KOPT-K1 (cell line): ENCODE measurements at regions not wholly inside any gene's neighbourhood (a gene's known extent, or its start where the extent isn't known, plus 50 kb on each side); places are given as distances from the start of the nearest gene placed in this dataset.

ENCODE experiments used
- H3K27ac ChIP-seq: fragments of 200-600 bp; sonication (generic); 2 replicates; pipeline ENCODE4 v1.5.1; 2016; ENCODE audit warnings: antibody characterized with exemption, mild to moderate bottlenecking, low read depth, low read length; ENCODE audit not compliant: poor library complexity, severe bottlenecking
- H3K36me3 ChIP-seq: fragments of 200-600 bp; sonication (generic); 2 replicates; pipeline ENCODE4 v1.5.1; 2017; ENCODE audit warnings: antibody characterized with exemption, mild to moderate bottlenecking, low read length, moderate library complexity; ENCODE audit not compliant: insufficient read depth
- H3K9me3 ChIP-seq: fragments of 200-600 bp; sonication (generic); 2 replicates; pipeline ENCODE4 v1.5.1; 2017; ENCODE audit warnings: antibody characterized with exemption, low read length, mild to moderate bottlenecking; ENCODE audit not compliant: insufficient read depth, poor library complexity, severe bottlenecking

DNA sequence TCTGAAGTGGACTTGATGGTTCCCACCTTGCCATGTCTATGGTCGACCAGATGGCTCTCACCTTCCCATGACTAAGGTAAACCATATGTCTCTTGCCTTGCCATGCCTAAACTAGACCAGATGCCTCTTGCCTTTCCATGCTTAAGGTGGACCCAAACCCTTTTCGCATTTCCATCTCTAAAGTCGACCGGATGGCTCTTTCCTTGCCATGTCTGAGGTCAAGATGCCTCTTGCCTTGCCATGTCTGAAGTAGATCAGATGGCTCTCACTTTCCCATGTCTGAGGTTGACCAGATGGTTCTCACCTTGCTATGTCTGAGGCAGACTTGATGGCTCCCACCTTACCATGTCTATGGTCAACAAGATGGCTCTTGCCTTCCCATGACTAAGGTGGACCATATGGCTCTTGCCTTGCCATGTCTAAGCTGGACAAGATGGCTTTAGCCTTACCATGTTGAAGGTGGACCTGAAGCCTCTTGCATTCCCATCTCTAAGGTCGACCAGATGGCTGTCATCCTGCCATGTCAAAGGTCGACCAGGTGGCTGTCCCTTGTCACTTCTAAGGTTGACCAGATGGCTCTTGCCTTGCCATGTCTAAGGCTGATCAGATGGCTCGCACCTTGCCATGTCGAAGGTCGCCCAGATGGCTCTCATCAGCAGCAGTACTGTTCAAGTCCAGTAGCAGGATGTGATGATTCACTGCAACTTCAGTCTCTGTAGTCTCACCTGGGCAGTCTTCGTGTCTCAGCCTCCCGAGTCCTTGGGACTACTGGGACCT lies 1439.4 kb downstream of the UQCRFS1 start:
- Histone ChIP-seq H3K9me3 (peaks cover 36% of the 10 kb centered on the region), H3K27ac (no peak overlapping the region), H3K36me3 (peaks cover 16% of the 10 kb centered on the region; the same call in 1 of the 2 replicates)

DNA sequence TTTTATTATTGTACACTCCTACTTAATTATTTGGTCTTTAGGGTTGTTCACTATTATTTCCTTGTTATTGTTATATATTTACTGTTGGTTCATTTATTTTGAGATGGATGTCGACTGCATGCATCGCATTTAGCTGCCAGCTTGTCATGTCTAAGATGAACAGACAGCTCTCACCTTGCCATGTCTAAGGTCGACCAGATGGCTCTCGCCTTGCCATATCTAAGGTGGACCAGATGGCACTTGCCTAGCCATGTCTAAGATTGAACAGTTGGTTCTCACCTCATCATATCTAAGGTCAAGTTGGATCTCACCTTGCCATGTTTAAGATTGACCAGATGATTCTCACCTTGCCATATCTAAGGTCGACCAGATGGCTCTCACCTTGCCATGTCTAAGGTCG lies 1440.9 kb downstream of the UQCRFS1 start:
- Histone ChIP-seq H3K27ac (no peak overlapping the region), H3K36me3 (peaks cover 16% of the 10 kb centered on the region; the same call in 1 of the 2 replicates), H3K9me3 (peaks cover 50% of the 10 kb centered on the region)

DNA sequence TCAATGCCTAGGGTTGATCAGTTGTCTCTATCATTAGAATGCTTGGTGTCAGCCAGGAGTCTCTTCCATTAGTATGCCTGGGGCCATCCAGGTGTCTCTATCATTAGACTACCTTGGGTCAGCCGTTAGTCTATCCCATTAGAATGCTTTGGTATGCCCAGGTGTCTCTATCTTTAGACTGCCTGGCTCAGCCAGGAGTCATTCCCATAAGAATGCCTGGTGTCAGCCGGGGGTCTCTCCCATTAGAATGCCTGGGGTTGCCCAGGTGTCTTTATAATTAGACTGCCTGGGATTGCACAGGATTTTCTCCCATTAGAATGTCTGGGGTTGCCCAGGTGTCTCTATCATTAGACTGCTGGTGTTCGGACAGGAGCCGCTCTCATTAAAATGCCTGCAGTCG lies 1442.9 kb downstream of the UQCRFS1 start:
- Histone ChIP-seq H3K9me3 (peaks cover 69% of the 10 kb centered on the region), H3K27ac (no peak overlapping the region), H3K36me3 (peaks cover 12% of the 10 kb centered on the region; the same call in 1 of the 2 replicates)

DNA sequence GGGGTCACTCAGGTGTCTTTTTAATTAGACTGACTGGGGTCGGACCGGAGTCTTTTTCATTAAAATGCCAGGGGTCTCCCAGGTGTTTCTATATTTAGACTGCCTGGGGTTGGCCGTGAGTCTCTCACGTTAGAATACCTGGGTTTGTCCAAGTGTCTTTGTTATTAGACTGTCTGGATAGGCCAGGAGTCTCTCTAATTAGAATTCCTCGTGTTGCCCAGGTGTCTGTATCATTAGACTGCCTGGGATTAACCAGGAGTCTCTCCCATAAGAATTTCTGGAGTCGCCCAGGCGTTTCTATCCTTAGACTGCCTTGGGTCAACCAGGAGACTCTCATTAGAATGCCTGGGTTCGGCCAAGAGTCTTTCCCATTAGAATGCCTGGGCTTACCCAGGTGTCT lies 1445.7 kb downstream of the UQCRFS1 start:
- H3K27ac ChIP-seq = no peak overlapping the region
- no peaks in the 10 kb centered on the region for H3K36me3 ChIP-seq
- H3K9me3 ChIP-seq = peaks cover 69% of the 10 kb centered on the region

DNA sequence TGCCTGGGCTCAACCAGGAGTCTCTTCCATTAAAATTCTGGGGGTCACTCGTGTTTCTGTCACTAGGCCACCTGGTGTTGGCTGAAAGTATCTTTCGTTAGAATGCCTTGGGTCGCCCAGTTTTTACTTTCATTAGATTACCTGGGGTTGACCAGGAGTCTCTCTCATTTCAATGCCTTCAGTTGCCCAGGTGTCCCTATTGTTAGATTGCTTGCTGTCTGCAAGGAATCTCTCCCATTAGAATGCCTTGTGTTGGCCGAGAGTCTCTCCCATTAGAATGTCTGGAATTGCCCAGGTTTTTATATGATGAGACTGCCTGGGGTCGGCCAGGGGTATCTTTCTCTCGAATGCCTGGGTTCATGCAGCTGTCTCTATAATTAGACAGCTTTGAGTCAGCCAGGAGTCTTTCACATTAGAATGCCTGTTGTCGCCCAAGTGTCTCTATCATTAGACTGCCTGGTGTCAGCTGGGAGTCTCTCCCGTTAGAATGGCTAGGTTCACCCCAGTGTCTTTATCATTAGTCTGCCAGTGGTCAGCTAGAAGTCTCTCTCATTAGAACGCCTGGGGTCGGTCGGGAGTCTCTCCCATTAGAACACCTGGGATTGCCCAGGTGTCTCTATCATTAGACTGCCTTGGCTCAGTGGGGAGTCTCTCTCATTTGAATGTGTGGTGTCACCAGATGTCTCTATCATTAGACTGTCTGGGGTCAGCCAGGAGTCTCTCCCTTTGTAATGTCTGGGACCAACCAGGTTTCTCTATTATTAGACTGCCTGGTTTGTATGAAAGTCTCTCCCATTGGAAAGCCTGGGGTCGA lies 1446.8 kb downstream of the UQCRFS1 start:
- Histone ChIP-seq H3K36me3 (no peaks in the 10 kb centered on the region), H3K27ac (no peak overlapping the region), H3K9me3 (peaks cover 69% of the 10 kb centered on the region)

DNA sequence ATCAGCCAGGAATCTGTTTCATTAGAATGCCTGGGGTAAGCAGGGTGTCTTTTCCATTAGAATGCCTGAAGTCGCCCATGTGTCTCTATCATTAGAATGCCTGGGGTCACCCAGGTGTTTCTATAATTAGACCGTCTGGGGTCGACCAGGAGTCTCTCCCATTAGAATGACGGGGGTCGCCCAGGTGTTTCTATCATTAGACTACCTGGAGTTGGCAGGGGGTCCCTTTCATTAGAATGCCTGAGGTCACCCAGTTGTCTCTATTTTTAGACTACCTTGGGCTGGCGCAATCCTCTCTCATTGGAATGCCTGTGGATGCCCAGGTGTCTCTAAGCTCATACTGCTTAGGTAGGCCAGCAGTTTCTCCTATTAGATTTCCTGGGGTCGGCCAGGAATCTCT lies 1447.6 kb downstream of the UQCRFS1 start:
- Histone ChIP-seq H3K9me3 (peaks cover 73% of the 10 kb centered on the region), H3K36me3 (no peaks in the 10 kb centered on the region), H3K27ac (no peak overlapping the region)

DNA sequence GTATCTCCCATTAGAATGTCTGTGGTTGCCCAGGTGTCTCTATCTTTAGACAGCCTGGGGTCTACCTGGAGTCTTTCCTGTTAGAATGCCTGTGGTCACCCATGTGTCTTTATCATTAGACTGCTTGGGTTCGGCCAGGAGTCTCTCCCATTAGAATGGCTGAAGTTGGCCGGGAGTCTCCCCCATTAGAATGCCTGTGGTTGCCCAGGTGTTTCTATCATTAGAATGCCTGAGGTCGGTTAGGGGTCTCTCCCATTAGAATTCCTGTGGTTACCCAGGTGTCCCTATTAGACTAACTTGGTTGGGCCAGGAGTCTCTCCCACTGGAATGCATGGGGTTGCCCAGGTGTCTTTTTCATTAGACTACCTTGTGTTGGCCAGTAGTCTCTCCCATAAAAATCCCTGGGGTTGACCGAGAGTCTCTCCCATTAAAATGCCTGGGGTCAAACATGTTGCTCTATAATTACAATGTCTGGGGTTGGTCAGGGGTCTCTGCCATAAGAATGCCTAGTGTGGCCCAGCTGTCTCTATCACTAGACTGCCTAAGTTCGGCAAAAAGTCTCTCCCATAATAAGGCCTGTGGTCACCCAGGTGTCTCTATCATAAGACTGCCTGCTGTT lies 1448.7 kb downstream of the UQCRFS1 start:
- H3K27ac ChIP-seq = no peak overlapping the region
- no peaks in the 10 kb centered on the region for H3K36me3 ChIP-seq
- peaks cover 76% of the 10 kb centered on the region for H3K9me3 ChIP-seq

DNA sequence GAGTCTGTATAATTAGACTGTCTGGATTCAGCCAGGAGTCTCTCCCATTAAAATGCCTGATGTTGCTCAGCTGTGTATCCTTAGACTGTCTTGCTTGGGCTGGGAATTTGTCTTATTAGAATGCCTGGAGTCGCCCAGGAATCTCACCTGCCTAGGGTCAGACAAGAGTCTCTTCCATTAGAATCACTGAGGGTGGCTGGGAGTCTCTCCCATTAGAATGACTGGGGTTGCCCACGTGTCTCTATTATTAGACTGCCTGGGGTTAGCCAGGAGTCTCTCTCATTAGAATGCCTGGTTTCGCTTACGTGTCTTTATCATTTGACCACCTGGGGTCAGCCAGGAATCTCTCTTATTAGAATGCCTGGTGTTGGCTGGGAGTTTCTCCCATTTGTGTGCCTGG lies 1450.0 kb downstream of the UQCRFS1 start:
- H3K9me3 ChIP-seq = peaks cover 66% of the 10 kb centered on the region
- H3K27ac ChIP-seq = no peak overlapping the region
- no peaks in the 10 kb centered on the region for H3K36me3 ChIP-seq

DNA sequence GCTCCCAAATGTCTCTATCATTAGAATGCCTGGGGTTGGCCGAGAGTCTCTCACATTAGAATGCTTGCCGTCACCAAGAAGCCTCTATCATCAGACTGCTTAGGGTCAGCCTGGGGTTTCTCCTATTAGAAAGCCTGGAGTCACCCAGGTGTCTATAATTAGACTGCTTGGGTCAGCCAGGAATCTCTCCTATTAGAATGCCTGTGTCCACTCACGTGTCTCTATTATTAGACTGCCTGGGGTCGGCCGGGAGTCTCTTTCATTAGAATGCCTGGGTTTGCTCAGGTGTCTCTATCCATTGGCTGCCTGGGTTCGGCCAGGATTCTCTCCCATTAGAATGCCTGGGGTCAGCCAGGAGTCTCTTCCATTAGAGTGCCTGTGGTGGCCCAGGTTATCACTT lies 1453.1 kb downstream of the UQCRFS1 start:
- Histone ChIP-seq H3K9me3 (peaks cover 36% of the 10 kb centered on the region), H3K27ac (no peak overlapping the region), H3K36me3 (no peaks in the 10 kb centered on the region)

DNA sequence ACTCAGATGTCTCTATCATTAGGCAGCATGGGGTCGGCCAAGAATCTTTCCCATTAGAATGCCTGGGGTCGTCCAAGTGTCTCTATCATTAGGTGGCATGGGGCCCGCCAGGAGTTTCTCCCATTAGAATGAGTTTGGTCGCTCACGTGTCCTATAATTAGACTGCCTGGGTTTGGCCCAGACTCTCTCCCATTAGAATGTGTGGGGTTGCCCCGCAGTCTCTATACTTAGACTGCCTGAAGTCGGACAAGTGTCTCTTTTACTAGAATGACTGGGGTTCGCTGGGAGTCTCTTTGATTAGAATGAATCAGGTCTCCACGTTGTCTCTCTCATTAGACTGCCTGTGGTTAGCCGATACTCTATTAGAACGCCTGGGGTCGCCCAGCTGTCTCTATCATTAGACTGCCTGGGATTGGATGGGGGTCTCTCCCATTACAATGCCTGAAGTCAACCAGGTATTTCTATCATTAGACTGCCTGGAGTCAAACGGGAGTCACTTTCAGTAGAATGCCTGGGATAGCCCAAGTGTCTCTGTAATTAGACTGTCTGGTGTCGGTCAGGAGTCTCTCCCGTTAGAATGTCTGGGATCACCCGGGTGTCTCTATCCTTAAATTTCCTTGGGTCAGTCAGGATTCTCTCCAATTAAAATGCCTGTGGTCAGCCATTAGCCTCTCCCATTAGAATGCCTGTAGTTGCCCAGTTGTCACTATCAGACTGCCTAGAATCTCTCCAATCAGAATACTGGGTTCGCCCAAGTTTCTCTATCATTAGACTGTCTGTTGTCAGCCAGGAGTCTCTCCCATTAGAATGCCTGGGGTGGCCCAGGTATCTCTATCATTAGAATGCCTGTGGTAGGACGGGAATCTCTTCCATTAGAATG lies 1454.1 kb downstream of the UQCRFS1 start:
- Histone ChIP-seq H3K36me3 (no peaks in the 10 kb centered on the region), H3K9me3 (peaks cover 26% of the 10 kb centered on the region), H3K27ac (no peak overlapping the region)

DNA sequence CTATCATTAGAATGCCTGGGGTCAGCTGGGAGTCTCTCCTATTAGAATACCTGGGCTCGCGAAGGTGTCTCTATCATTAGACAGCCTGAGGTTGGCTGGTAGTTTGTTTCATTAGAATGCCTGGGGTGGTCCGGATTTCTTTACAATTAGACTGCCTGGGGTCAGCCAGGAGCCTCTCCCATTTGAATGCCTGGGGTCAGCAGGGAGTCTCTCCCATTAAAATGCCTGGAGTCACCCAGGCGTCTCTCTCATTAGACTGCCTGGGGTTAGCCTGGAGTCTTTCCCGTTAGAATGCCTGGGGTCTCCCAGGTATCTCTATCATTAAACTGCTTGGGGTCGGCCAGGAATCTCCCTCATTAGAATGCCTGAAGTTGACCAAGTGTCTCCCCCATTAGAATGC lies 1458.3 kb downstream of the UQCRFS1 start:
- H3K27ac ChIP-seq = no peak overlapping the region
- no peaks in the 10 kb centered on the region for H3K36me3 ChIP-seq
- peaks cover 2% of the 10 kb centered on the region for H3K9me3 ChIP-seq

DNA sequence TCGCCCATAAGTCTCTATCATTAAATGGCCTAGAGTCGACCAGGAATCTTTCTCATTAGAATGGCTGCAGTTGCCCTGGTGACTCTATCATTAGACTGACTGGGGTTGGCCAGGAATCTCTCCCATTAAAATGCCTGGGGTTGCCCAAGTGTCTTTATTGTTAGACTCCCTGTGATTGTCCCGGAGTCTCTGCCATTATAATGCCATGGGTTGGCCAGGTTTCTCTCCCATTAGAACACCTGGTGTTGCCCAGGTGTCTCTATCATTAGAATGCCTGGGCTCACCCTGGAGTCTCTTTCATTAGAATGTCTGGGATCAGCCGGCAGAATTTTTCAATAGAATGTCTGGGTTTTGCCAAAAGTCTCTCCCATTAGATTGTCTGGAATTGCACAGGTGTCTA lies 1459.3 kb downstream of the UQCRFS1 start:
- H3K27ac ChIP-seq = no peak overlapping the region

DNA sequence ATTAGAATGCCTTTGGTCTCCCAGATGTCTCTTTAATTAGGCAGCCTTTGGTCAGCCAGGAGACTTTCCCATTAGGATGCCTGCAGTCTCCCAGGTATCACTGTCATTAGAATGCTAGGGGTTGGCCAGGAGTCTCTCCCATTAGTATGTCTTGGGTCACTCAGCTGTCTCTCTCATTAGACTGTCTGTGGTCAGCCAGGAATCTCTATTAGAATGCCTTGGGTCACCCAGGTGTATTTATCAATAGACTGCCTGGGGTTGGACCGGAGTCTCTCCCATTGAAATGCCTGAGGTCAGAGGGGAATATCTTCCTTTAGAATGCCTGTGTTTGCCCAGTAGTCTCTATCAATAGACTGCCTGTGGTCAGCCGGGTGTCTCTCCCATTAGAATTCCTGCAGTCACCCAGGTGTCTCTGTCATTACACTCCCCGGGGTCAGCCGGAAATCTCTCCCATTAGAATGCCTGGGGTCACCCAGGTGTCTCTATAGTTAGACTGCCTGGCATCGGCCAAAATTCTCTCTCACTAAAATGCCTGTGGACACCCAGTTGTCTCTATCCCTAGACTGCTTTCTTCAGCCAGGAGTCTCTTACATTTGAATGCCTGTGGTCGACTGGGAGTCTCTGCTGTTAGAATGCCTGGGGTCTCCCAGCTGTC lies 1460.3 kb downstream of the UQCRFS1 start:
- H3K9me3 ChIP-seq = no peaks in the 10 kb centered on the region
- no peaks in the 10 kb centered on the region for H3K36me3 ChIP-seq
- H3K27ac ChIP-seq = no peak overlapping the region

More for the DNA sequence above, 1459.3 kb downstream of the UQCRFS1 start:
- Histone ChIP-seq H3K36me3 (no peaks in the 10 kb centered on the region), H3K9me3 (no peaks in the 10 kb centered on the region)

DNA sequence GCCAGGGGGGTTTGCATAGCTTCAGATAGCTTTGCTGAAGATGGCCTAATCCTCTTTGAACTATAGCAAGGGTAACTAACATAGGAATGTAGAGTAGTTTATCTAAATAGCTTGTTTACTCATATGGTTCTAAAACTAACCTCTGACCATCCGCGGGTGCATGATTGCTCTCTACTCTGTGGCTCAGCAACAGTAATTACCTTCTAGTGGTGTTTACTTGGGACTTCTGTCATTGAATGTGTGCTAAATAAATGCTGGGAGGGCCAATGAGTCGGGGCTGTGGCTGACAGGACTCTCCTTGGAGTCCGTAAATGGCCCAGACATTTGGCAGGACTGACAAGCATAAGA lies 1461.9 kb downstream of the UQCRFS1 start:
- H3K36me3 ChIP-seq = no peaks in the 10 kb centered on the region
- no peak overlapping the region for H3K27ac ChIP-seq
- H3K9me3 ChIP-seq = no peaks in the 10 kb centered on the region
